Ovary (tissue), 3 donors: ENCODE measurements at regions not wholly inside any gene's neighbourhood (a gene's known extent, or its start where the extent isn't known, plus 50 kb on each side); places are given as distances from the start of the nearest gene placed in this dataset.

Experiments used
- EP300 ChIP-seq: sonication (generic); formaldehyde crosslinking; IDR thresholded peaks from one replicate; pipeline ENCODE4 v1.6.1; 2017; ENCODE audit warnings: antibody characterized with exemption
- TF ChIP-seq, protein P1 (sequence below), 3 donors: fragments of 450-650 bp in 2 of 3; fragments of 200-600 bp in 1 of 3; IDR thresholded peaks; one replicate each; pipeline versions ENCODE4 v1.5.1 to v1.8.0; 2016 to 2022; ENCODE audit warnings: antibody characterized with exemption in 3 of 3, mild to moderate bottlenecking in 1 of 3
- donor health status: DM: no; HTN: no; CAD: no.

DNA sequence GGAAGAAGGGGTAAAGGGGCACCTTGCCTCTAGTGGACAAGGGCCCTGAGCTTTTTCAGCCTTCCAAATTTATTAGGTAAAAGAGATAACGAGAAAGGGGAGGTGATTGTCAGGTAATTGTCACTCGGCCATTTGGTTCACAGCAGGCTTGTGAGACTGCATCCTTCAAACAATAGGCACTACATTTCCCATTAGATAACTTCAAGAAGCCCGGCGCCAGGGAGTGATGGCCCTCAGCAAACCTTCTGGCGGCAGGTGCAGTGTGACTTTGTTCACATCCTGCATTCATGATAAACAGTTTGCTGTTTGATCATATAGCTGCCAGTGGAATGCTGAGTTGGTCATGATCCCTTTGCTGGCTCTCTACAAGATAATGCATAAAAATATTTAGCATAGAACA lies 185.1 kb downstream of the CWF19L2 start:
- TF ChIP-seq, protein P1, sequence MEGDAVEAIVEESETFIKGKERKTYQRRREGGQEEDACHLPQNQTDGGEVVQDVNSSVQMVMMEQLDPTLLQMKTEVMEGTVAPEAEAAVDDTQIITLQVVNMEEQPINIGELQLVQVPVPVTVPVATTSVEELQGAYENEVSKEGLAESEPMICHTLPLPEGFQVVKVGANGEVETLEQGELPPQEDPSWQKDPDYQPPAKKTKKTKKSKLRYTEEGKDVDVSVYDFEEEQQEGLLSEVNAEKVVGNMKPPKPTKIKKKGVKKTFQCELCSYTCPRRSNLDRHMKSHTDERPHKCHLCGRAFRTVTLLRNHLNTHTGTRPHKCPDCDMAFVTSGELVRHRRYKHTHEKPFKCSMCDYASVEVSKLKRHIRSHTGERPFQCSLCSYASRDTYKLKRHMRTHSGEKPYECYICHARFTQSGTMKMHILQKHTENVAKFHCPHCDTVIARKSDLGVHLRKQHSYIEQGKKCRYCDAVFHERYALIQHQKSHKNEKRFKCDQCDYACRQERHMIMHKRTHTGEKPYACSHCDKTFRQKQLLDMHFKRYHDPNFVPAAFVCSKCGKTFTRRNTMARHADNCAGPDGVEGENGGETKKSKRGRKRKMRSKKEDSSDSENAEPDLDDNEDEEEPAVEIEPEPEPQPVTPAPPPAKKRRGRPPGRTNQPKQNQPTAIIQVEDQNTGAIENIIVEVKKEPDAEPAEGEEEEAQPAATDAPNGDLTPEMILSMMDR (IDR thresholded peaks at IDR 0.05) = no peak
- no peak for TF ChIP-seq EP300
